GM21717 (cell line): ENCODE measurements at regions not wholly inside any gene's neighbourhood (a gene's known extent, or its start where the extent isn't known, plus 50 kb on each side); places are given as distances from the start of the nearest gene placed in this dataset.

Experiments used
- ATAC-seq: cut with Tn5 transposase; IDR thresholded peaks from one replicate; pipeline ENCODE4 v1.9.1; 2021; ENCODE audit warnings: mild to moderate bottlenecking, moderate library complexity; ENCODE audit not compliant: unreplicated experiment

DNA sequence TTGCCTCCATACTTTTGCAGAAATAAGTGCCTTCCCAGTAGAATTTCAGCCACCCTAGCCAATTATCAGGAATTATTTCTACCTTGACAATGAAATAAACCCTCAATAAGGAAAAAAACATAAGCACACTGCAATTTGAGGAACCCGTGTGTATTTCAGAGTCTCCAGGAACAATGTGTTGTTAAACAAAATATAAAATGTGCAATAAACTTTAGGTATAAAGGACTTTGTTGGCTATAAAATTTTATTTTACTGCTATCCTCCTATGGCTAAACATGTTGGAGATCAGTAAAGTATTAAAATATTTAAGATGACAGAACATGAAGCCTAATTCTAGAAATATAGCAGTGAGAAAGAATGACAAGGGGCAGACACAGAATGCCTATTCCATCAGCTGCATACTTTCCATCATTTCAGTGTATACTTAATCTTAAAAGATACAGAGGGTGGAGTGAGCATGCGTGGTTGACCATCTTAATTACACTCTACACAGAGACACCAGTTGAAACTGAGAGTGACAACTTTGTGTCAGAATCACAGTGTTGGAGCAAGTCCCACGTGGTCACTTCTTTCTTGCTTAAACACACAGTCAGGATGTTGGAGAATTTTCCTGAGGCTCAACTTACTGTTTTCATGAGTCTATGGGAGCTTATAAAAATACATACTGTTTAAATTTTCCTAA, 79.0 kb upstream of the SUCLG2 start:
- no peak for ATAC-seq

DNA sequence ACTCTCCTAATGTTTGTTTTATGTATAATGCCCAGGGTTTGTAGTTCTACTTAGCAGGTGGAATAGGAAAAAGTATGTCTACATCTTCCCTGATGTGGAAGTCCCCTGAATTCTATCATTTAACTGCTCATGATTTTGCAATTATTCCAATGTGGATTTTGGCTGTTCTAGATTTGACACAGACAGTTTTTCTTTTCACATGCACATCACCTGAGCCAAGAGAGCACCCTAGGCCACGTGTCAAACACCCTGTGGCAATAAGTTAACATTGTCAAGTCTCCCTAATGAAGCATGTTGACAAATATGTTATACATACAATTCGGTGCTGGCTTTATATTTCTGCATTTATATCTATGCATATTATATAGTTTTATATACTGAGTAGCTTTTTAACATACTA, 70.0 kb upstream of the SUCLG2 start:
- no peak for ATAC-seq

DNA sequence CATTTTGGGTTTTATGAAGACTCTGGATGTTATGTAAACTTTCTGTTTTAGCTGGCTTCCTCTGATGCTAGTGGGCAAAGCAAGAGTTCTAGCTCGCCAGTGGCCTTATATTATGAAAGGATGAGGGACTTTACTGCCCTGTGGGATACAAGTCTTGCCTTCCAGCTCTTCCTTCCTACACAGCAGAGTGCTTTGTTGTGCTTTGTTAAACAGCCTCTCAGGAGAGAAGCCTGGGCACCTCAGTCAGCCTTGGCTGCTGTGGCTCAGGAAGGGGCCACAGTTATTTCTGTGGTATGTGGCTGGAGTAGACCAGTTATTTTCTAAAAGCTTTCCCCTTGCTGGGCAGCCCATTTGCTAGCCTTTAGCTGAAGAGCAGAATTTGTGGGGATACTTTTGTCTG, 69.5 kb upstream of the SUCLG2 start:
- ATAC-seq = no peak

GRCh38 chr3:67719333-67719732, 64.9 kb upstream of the SUCLG2 start:
- ATAC-seq = no peak

GRCh38 chr3:67715971-67716370, 61.6 kb upstream of the SUCLG2 start:
- no peak for ATAC-seq

GRCh38 chr3:67713764-67714469, 59.5 kb upstream of the SUCLG2 start:
- ATAC-seq = no peak

- ATAC-seq = no peak
These were observed 57.8 kb upstream of the SUCLG2 start for GRCh38 chr3:67712259-67712658.

GRCh38 chr3:67710396-67710795, 56.0 kb upstream of the SUCLG2 start:
- ATAC-seq = no peak

DNA sequence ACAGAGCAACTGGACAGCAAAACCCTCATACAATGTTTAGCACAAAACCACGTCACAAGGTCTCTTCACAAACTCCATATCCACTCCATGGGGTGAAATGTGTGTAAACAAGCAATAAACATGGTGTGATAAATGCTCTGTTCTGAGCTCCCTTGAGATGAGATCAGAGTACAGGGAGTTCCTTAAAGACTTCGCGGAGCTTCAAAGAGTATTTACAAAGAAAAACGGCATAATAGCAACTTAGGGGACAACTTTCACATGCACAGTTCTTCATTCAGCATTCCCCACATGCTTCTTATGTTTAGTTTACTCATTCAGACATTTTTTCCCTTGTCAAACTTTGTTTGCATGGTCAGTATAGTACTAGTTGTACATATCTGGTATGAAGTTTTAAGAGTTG, 52.5 kb upstream of the SUCLG2 start:
- no peak for ATAC-seq

GRCh38 chr3:67704322-67704721, 49.9 kb upstream of the SUCLG2 start:
- ATAC-seq = no peak
